Liver (tissue), 3 donors: ENCODE measurements at regions not wholly inside any gene's neighbourhood (a gene's known extent, or its start where the extent isn't known, plus 50 kb on each side); places are given as distances from the start of the nearest gene placed in this dataset.

ENCODE experiments used
- CTCF ChIP-seq: fragments of 150-350 bp; IDR thresholded peaks from 2 replicates; pipeline ENCODE4 v1.5.1; 2017; ENCODE audit warnings: improper control_type of control experiment, low read depth, low read length; ENCODE audit not compliant: missing input control
- NR2F2 ChIP-seq: IDR thresholded peaks from 2 replicates; pipeline ENCODE4 v1.6.1; 2016; ENCODE audit warnings: antibody characterized with exemption
- RAD21 ChIP-seq, 2 donors: IDR thresholded peaks; 2 replicates each; pipeline ENCODE4 v1.6.1; 2016; ENCODE audit warnings: antibody characterized with exemption in 2 of 2, mild to moderate bottlenecking in 2 of 2
- donor health status: healthy.
- donor health status: healthy.

- TF ChIP-seq CTCF: no peak
- no peak for TF ChIP-seq RAD21 (IDR thresholded peaks at IDR 0.05)
- no peak for TF ChIP-seq NR2F2
Observed at GRCh38 chr4:154143720-154144119, 347.9 kb downstream of the DCHS2 start.
